AML-193 (cell line): ENCODE measurements at regions not wholly inside any gene's neighbourhood (a gene's known extent, or its start where the extent isn't known, plus 50 kb on each side); places are given as distances from the start of the nearest gene placed in this dataset.

Experiments used
- DNase-seq, 2 experiments: peaks; one replicate each; lab custom pipeline; 2025; lab: John Stamatoyannopoulos, UW

GRCh38 chr1:78426408-78426807, 64.4 kb upstream of the PTGFR start:
- DNase-seq, result no peak

DNA sequence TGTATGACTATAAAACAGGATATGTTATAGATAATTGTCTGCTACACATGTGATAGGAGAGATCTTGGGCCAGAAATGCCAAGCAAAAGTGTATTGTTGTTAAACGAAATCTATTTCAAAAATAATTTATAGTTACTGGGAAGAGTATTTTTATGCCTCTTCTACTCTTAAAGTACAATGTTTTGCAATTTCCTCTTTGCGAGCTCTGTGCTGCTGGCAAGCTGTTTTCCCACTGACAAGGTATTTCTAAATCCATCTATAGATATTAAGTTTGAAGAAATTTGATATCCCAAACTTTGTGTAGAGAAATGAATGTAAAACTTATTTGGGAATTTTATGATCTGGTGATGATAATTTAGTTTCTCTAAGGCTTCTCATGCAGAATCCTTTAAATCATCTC, 63.3 kb upstream of the PTGFR start:
- no peak for DNase-seq

- no peak for DNase-seq
Observed at GRCh38 chr1:78432016-78432415, 58.8 kb upstream of the PTGFR start.

DNA sequence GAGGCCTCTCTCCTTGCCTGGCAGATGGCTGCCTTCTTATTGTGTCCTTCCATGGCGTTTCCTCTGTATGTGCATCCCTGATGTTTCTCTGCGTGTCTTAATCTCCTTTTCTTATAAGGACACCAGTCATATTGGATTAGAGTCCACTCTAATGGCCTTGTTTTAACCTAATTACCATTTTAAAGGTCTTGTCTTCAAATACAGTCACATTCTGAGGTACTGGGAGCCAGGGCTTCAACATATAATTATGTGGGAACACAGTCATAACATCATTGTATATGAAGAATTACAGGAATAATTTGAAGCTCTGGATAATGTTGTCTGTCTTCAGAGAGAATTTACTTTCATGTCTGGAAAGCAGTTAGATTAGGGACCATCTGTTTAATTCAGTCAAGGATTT, 56.4 kb upstream of the PTGFR start:
- no peak for DNase-seq

GRCh38 chr1:78436961-78437360, 53.8 kb upstream of the PTGFR start:
- no peak for DNase-seq

DNA sequence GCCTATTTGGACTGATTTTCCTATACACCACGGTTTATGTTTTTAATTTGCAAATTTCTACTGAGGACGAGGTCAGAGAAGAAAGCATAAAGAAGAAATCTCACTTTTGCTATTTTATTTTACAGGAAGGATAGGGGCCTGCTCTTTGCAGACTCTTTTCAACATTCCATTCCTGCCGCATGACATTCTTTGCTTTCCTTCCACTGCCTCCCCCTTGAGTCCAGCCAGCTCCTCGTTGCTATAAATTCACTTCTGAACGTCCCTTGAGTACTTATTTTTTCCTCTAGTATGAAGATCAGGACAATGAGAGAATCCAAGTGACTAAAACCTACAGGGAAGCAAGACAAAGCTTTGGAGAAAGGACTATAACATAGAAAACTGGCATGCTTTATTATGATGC, 53.4 kb upstream of the PTGFR start:
- DNase-seq, result no peak

DNA sequence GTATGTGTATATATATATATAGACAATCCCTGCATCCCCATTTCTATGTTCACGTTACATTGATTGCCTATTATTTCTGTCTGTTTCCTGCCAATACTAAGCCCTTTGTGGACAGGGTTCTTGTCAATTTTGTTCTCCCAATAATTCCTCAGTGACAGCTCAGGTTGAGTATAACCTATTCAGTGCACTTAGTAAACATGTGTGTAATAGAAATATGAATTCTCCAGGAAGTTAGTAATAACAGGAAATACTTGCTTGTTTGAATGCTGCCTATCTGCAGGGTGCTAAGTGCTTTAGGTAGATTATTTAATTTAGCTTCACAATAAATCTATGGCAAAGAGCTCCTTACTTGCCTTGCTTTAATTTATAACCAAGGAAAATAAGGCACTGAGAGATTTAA, 52.8 kb upstream of the PTGFR start:
- DNase-seq, result no peak

- no peak for DNase-seq
Observed at GRCh38 chr1:78440381-78440793, 50.4 kb upstream of the PTGFR start.
